HepG2 (cell line): ENCODE measurements at regions not wholly inside any gene's neighbourhood (a gene's known extent, or its start where the extent isn't known, plus 50 kb on each side); places are given as distances from the start of the nearest gene placed in this dataset.

Source experiments
- HDAC2 ChIP-seq: sonication (generic); formaldehyde crosslinking; IDR thresholded peaks from 2 replicates; pipeline ENCODE4 v1.4.0; 2020; ENCODE audit warnings: missing genetic modification reagents
- IRF1 ChIP-seq: sonication (generic); formaldehyde crosslinking; IDR thresholded peaks from 2 replicates; pipeline ENCODE4 v1.4.0; 2020; ENCODE audit warnings: low read depth, mild to moderate bottlenecking, missing genetic modification reagents
- NCOA2 ChIP-seq: sonication (generic); formaldehyde crosslinking; IDR thresholded peaks from 2 replicates; pipeline ENCODE4 v1.8.0; 2022; ENCODE audit warnings: inconsistent platforms
- RORA ChIP-seq: sonication (generic); formaldehyde crosslinking; IDR thresholded peaks from 2 replicates; pipeline ENCODE4 v1.5.0; 2020; ENCODE audit warnings: mild to moderate bottlenecking, missing genetic modification reagents, moderate library complexity
- SATB2 ChIP-seq: sonication (generic); formaldehyde crosslinking; IDR thresholded peaks from 2 replicates; pipeline ENCODE4 v1.5.0; 2020; ENCODE audit warnings: missing genetic modification reagents
- SP4 ChIP-seq: sonication (generic); formaldehyde crosslinking; IDR thresholded peaks from 2 replicates; pipeline ENCODE4 v1.8.1; 2023; ENCODE audit warnings: mild to moderate bottlenecking, missing genetic modification reagents
- ZHX1 ChIP-seq: sonication (generic); formaldehyde crosslinking; IDR thresholded peaks from 2 replicates; pipeline ENCODE4 v1.8.1; 2022; ENCODE audit warnings: low read depth, mild to moderate bottlenecking, missing genetic modification reagents
- ZHX2 ChIP-seq, 2 experiments: sonication (generic) in 1 of 2; formaldehyde crosslinking in 1 of 2; IDR thresholded peaks; 2 replicates each; pipeline versions ENCODE4 v1.6.1 to v1.9.0; 2014 to 2022; ENCODE audit warnings: antibody characterized with exemption in 1 of 2, borderline replicate concordance in 1 of 2, inconsistent platforms in 1 of 2, low read depth in 1 of 2, missing genetic modification reagents in 1 of 2
- ZNF33B ChIP-seq: sonication (generic); formaldehyde crosslinking; IDR thresholded peaks from 2 replicates; pipeline ENCODE4 v1.5.1; 2020; ENCODE audit warnings: mild to moderate bottlenecking, missing genetic modification reagents
- ZNF432 ChIP-seq: sonication (generic); formaldehyde crosslinking; IDR thresholded peaks from 2 replicates; pipeline ENCODE4 v1.5.0; 2020; ENCODE audit warnings: missing genetic modification reagents, mild to moderate bottlenecking, borderline replicate concordance
- ZNF44 ChIP-seq: sonication (generic); formaldehyde crosslinking; IDR thresholded peaks from 2 replicates; pipeline ENCODE4 v1.5.1; 2020; ENCODE audit warnings: mild to moderate bottlenecking, missing genetic modification reagents
- TF ChIP-seq, protein P1 (sequence below): sonication (generic); formaldehyde crosslinking; IDR thresholded peaks from 2 replicates; pipeline ENCODE4 v1.5.0; 2020; ENCODE audit warnings: mild to moderate bottlenecking, missing genetic modification reagents
- TF ChIP-seq, protein P2 (sequence below): sonication (generic); formaldehyde crosslinking; IDR thresholded peaks from 2 replicates; pipeline ENCODE4 v1.5.0; 2020; ENCODE audit warnings: missing genetic modification reagents, mild to moderate bottlenecking, borderline replicate concordance

DNA sequence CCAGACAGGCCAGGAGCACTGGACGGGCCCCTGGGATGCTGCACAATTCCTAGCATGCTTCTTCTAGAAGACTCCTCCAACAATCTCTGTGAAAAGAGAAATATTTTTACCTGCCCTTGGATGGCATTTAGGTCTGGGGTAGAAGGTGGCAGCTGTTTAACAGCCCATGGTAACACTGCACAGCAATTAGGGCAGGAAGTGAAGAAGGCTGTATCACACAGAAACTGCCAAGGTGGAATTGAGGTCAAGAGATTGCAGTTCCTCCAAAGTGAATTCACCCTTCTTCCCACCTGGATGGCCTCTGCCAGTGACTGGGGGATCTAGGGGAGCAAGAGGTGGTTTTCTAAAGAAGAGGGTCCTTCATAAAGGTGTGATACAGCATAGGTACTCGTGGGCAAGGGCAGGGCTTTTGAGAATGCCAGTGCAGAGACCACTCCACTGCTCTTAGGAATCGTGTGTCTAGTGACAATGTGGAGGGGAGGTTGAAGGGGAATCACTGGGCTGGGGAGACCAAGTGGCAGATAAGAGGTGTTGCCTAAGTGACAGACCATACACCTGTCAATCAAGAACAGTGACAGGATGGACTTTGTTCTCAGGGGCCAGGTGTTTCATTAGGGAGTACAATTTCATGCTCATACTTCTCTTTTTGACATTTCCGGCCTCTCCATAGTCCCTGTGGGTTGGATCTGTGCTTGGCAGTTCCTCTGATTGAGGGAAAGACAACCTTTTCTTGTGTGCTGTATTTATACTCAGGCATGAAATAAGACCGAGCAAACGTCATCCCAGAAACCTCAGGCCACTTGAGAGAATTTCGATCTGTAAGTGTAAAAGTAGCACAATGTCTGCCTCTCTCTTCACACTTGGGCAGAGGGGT is 83.5 kb upstream of the BCL6 start (continued):
- TF ChIP-seq, protein P1, sequence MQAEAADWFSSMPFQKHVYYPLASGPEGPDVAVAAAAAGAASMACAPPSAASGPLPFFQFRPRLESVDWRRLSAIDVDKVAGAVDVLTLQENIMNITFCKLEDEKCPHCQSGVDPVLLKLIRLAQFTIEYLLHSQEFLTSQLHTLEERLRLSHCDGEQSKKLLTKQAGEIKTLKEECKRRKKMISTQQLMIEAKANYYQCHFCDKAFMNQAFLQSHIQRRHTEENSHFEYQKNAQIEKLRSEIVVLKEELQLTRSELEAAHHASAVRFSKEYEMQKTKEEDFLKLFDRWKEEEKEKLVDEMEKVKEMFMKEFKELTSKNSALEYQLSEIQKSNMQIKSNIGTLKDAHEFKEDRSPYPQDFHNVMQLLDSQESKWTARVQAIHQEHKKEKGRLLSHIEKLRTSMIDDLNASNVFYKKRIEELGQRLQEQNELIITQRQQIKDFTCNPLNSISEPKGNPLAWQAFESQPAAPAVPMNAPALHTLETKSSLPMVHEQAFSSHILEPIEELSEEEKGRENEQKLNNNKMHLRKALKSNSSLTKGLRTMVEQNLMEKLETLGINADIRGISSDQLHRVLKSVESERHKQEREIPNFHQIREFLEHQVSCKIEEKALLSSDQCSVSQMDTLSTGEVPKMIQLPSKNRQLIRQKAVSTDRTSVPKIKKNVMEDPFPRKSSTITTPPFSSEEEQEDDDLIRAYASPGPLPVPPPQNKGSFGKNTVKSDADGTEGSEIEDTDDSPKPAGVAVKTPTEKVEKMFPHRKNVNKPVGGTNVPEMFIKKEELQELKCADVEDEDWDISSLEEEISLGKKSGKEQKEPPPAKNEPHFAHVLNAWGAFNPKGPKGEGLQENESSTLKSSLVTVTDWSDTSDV (CRISPR knock-in tag), result no peak
- TF ChIP-seq ZHX2 (IDR thresholded peaks at IDR 0.05; ENCODE audit: low read depth) (no peak), ZHX2 (CRISPR knock-in tag; IDR thresholded peaks at IDR 0.05; ENCODE audit: borderline replicate concordance) (no peak), HDAC2 (CRISPR knock-in tag) (no peak), IRF1 (CRISPR knock-in tag) (no peak), ZNF432 (CRISPR knock-in tag) (no peak), ZNF33B (CRISPR knock-in tag) (no peak), ZNF44 (CRISPR knock-in tag) (no peak), SATB2 (CRISPR knock-in tag) (no peak), RORA (CRISPR knock-in tag) (no peak), SP4 (no peak), NCOA2 (CRISPR knock-in tag) (peak; percentile 45; the same call in 1 of the 2 replicates), ZHX1 (CRISPR knock-in tag) (no peak)
- TF ChIP-seq, protein P2, sequence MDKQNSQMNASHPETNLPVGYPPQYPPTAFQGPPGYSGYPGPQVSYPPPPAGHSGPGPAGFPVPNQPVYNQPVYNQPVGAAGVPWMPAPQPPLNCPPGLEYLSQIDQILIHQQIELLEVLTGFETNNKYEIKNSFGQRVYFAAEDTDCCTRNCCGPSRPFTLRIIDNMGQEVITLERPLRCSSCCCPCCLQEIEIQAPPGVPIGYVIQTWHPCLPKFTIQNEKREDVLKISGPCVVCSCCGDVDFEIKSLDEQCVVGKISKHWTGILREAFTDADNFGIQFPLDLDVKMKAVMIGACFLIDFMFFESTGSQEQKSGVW (CRISPR knock-in tag), result no peak
